A673 (cell line): ENCODE measurements at regions not wholly inside any gene's neighbourhood (a gene's known extent, or its start where the extent isn't known, plus 50 kb on each side); places are given as distances from the start of the nearest gene placed in this dataset.
A peak's percentile ranks its signal among the peaks of the same experiment; 100 is the strongest.

Experiments used
- EZH2 ChIP-seq: fragments of 200-600 bp; sonication (generic); IDR thresholded peaks from 2 replicates; pipeline ENCODE4 v1.6.1; 2017; ENCODE audit warnings: borderline replicate concordance, low read depth, mild to moderate bottlenecking, mixed read lengths, antibody characterized with exemption, low read length; ENCODE audit not compliant: poor library complexity, severe bottlenecking
- TF ChIP-seq, protein P1 (sequence below): fragments of 300-800, 200-600 bp; sonication (generic); conservative IDR thresholded peaks from 2 replicates; pipeline ENCODE4 v1.5.1; 2017; ENCODE audit warnings: low read depth, mild to moderate bottlenecking, antibody characterized with exemption, low read length, moderate library complexity, mixed read lengths

DNA sequence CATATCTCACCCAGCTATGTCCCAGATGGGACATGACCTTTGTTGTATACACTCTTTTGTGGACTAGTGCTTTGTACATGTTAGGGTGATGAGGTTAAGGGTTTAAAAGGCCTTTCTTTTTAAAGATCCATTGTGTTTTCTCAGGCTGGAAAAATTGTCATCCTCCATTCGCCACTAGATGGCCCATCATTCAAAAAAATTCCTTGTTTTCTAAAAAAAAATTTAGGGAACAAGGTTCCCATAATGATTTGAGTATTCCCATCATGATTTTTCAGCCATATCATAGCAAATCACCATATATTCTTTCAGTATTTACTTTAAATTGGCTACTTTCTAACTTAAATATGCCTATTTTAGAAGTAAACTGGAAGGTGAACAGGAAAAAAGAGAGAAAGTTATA lies 91.9 kb upstream of the TMEM164 start:
- TF ChIP-seq, protein P1, sequence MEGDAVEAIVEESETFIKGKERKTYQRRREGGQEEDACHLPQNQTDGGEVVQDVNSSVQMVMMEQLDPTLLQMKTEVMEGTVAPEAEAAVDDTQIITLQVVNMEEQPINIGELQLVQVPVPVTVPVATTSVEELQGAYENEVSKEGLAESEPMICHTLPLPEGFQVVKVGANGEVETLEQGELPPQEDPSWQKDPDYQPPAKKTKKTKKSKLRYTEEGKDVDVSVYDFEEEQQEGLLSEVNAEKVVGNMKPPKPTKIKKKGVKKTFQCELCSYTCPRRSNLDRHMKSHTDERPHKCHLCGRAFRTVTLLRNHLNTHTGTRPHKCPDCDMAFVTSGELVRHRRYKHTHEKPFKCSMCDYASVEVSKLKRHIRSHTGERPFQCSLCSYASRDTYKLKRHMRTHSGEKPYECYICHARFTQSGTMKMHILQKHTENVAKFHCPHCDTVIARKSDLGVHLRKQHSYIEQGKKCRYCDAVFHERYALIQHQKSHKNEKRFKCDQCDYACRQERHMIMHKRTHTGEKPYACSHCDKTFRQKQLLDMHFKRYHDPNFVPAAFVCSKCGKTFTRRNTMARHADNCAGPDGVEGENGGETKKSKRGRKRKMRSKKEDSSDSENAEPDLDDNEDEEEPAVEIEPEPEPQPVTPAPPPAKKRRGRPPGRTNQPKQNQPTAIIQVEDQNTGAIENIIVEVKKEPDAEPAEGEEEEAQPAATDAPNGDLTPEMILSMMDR: peak; percentile 61
- no peak for TF ChIP-seq EZH2
